Activated CD8-positive, alpha-beta memory T cell treated with anti-CD3 and anti-CD28 coated beads for 36 hours (primary cell): ENCODE measurements at regions not wholly inside any gene's neighbourhood (a gene's known extent, or its start where the extent isn't known, plus 50 kb on each side); places are given as distances from the start of the nearest gene placed in this dataset.

Experiments
- CTCF ChIA-PET: fragments of 350-600 bp; sonication (Branson Sonifier 250); formaldehyde crosslinking; loops from one replicate; lab custom pipeline; 2021; ENCODE audit warnings: antibody characterized with exemption; lab: Charles Lee
- POLR2A ChIA-PET: fragments of 350-600 bp; sonication (Branson Sonifier 250); formaldehyde crosslinking; loops from one replicate; lab custom pipeline; 2021; ENCODE audit warnings: antibody characterized with exemption; lab: Charles Lee

GRCh38 chr2:105654474-105655004, 90.2 kb upstream of the NCK2 start:
- CTCF ChIA-PET: no interaction called here
- POLR2A ChIA-PET: no interaction called here

GRCh38 chr2:105653302-105653701, 91.4 kb upstream of the NCK2 start:
- ChIA-PET CTCF (no interaction called here), POLR2A (no interaction called here)

- ChIA-PET CTCF (no interaction called here), POLR2A (no interaction called here)
These were observed 92.5 kb upstream of the NCK2 start for GRCh38 chr2:105652014-105652796.

GRCh38 chr2:105649534-105649933, 95.2 kb upstream of the NCK2 start:
- CTCF ChIA-PET: no interaction called here
- POLR2A ChIA-PET: no interaction called here

- CTCF ChIA-PET: no interaction called here
These were observed 97.0 kb upstream of the NCK2 start for GRCh38 chr2:105647731-105648130.

GRCh38 chr2:105646774-105647076, 98.0 kb upstream of the NCK2 start:
- ChIA-PET POLR2A (no interaction called here), CTCF (no interaction called here)

More at GRCh38 chr2:105647731-105648130, 97.0 kb upstream of the NCK2 start:
- POLR2A ChIA-PET: interaction anchor here (0.7 kb wide), 1 partner anchor 189 kb away, joined by 3 read pairs; no protein-coding TSS in a partner anchor

- POLR2A ChIA-PET: no interaction called here
- CTCF ChIA-PET: no interaction called here
These were observed 98.6 kb upstream of the NCK2 start for GRCh38 chr2:105645938-105646773.

- ChIA-PET CTCF (no interaction called here), POLR2A (no interaction called here)
These were observed 99.4 kb upstream of the NCK2 start for GRCh38 chr2:105645031-105645937.

GRCh38 chr2:105644174-105644980, 100.3 kb upstream of the NCK2 start:
- ChIA-PET CTCF (no interaction called here), POLR2A (no interaction called here)

GRCh38 chr2:105643405-105644173, 101.1 kb upstream of the NCK2 start:
- CTCF ChIA-PET: interaction anchor here (0.5 kb wide), 1 partner anchor 91 kb away, joined by 3 read pairs; no protein-coding TSS in a partner anchor

GRCh38 chr2:105641389-105641811, 103.3 kb upstream of the NCK2 start:
- CTCF ChIA-PET: no interaction called here
- POLR2A ChIA-PET: no interaction called here

More at GRCh38 chr2:105643405-105644173, 101.1 kb upstream of the NCK2 start:
- POLR2A ChIA-PET: no interaction called here

- ChIA-PET CTCF (no interaction called here), POLR2A (no interaction called here)
These were observed 104.5 kb upstream of the NCK2 start for GRCh38 chr2:105640246-105640645.

- POLR2A ChIA-PET: no interaction called here
- CTCF ChIA-PET: no interaction called here
These were observed 108.5 kb upstream of the NCK2 start for GRCh38 chr2:105636109-105636740.

GRCh38 chr2:105635564-105635963, 109.1 kb upstream of the NCK2 start:
- CTCF ChIA-PET: no interaction called here
- POLR2A ChIA-PET: no interaction called here

GRCh38 chr2:105634198-105634597, 110.5 kb upstream of the NCK2 start:
- CTCF ChIA-PET: no interaction called here
- POLR2A ChIA-PET: no interaction called here

GRCh38 chr2:105631922-105632321, 112.8 kb upstream of the NCK2 start:
- ChIA-PET POLR2A (no interaction called here), CTCF (no interaction called here)

- ChIA-PET CTCF (no interaction called here), POLR2A (no interaction called here)
These were observed 113.7 kb upstream of the NCK2 start for GRCh38 chr2:105631011-105631410.

- ChIA-PET POLR2A (no interaction called here), CTCF (no interaction called here)
These were observed 115.1 kb upstream of the NCK2 start for GRCh38 chr2:105629634-105630033.
